ENCODE measurements at regions not wholly inside any gene's neighbourhood (a gene's known extent, or its start where the extent isn't known, plus 50 kb on each side); places are given as distances from the start of the nearest gene placed in this dataset.

GRCh38 chr5:82564963-82565362 lies 286.8 kb upstream of the RPS23 start:
- POLR2A ChIA-PET, result no interaction called here

GRCh38 chr5:82563745-82564144 lies 285.6 kb upstream of the RPS23 start:
- no peaks in the 10 kb centered on the region for H3K4me1 Mint-ChIP-seq
- CTCF ChIA-PET, result no interaction called here
- H3K27me3 Mint-ChIP-seq, result peaks cover 11% of the 10 kb centered on the region
- no peak overlapping the region for H3K27ac Mint-ChIP-seq
- H3K9me3 Mint-ChIP-seq, result no peaks in the 10 kb centered on the region
- DNase-seq, result no peak
- H3K4me3 Mint-ChIP-seq, result no peak overlapping the region
- H3K36me3 Mint-ChIP-seq (ENCODE audit: low read depth), result no peaks in the 10 kb centered on the region
- POLR2A ChIA-PET, result no interaction called here

More at GRCh38 chr5:82564963-82565362, 286.8 kb upstream of the RPS23 start:
- Mint-ChIP-seq H3K27ac (no peak overlapping the region), H3K9me3 (no peaks in the 10 kb centered on the region), H3K27me3 (peaks cover 11% of the 10 kb centered on the region), H3K36me3 (ENCODE audit: low read depth) (no peaks in the 10 kb centered on the region), H3K4me3 (no peak overlapping the region), H3K4me1 (no peaks in the 10 kb centered on the region)
- no peak for DNase-seq
- CTCF ChIA-PET, result no interaction called here

GRCh38 chr5:82562696-82563240 lies 284.6 kb upstream of the RPS23 start:
- Mint-ChIP-seq H3K4me1 (no peaks in the 10 kb centered on the region), H3K4me3 (no peak overlapping the region)
- POLR2A ChIA-PET, result no interaction called here

GRCh38 chr5:82561797-82562196 lies 283.6 kb upstream of the RPS23 start:
- Mint-ChIP-seq H3K36me3 (ENCODE audit: low read depth) (no peaks in the 10 kb centered on the region), H3K27me3 (peaks cover 12% of the 10 kb centered on the region), H3K4me1 (no peaks in the 10 kb centered on the region), H3K9me3 (no peaks in the 10 kb centered on the region), H3K4me3 (no peak overlapping the region), H3K27ac (no peak overlapping the region)
- CTCF ChIA-PET, result no interaction called here
- POLR2A ChIA-PET, result no interaction called here
- no peak for DNase-seq

More at GRCh38 chr5:82562696-82563240, 284.6 kb upstream of the RPS23 start:
- Mint-ChIP-seq H3K27me3 (peaks cover 12% of the 10 kb centered on the region), H3K36me3 (ENCODE audit: low read depth) (no peaks in the 10 kb centered on the region), H3K27ac (no peak overlapping the region), H3K9me3 (no peaks in the 10 kb centered on the region)
- CTCF ChIA-PET, result no interaction called here
- DNase-seq, result no peak

GRCh38 chr5:82560969-82561368 lies 282.8 kb upstream of the RPS23 start:
- Mint-ChIP-seq H3K4me1 (no peaks in the 10 kb centered on the region), H3K27me3 (peaks cover 5% of the 10 kb centered on the region), H3K4me3 (no peak overlapping the region), H3K27ac (no peak overlapping the region), H3K9me3 (no peaks in the 10 kb centered on the region), H3K36me3 (ENCODE audit: low read depth) (no peaks in the 10 kb centered on the region)
- ChIA-PET CTCF (no interaction called here), POLR2A (no interaction called here)
- DNase-seq, result no peak

- DNase-seq, result no peak
- H3K36me3 Mint-ChIP-seq (ENCODE audit: low read depth), result no peaks in the 10 kb centered on the region
- H3K4me3 Mint-ChIP-seq, result no peak overlapping the region
- H3K27ac Mint-ChIP-seq, result no peak overlapping the region
- ChIA-PET POLR2A (no interaction called here), CTCF (no interaction called here)
- no peaks in the 10 kb centered on the region for H3K9me3 Mint-ChIP-seq
- H3K4me1 Mint-ChIP-seq, result no peaks in the 10 kb centered on the region
- H3K27me3 Mint-ChIP-seq, result peaks cover 4% of the 10 kb centered on the region
These were observed 282.4 kb upstream of the RPS23 start for GRCh38 chr5:82560561-82560960.

DNA sequence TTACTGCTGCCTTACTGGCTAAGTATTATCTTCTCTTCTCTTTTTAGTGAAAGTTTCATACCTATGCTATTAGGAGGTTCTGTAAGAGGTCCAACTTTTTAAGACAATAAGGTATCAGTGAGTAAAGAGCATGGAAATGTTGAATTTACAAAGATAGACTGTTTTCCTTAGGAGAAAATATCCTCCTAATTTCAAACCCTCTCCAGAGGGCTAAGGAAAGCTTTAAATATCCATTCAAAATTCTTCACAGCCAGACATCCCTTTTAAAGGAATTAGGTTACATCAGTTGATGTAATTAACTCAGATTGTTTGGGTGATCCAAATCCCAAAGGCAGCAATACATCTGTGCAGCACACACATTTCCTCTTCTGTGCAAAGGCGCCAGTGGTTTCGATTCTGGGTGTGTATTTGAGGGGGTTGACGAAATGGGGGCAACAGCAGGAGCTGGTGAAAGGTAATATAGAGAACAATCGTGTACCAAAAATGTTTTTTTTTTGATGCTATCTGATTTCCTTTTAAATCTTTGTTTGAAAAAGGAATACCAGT lies 273.8 kb upstream of the RPS23 start:
- H3K36me3 Mint-ChIP-seq (ENCODE audit: low read depth), result no peaks in the 10 kb centered on the region
- no peak overlapping the region for H3K27ac Mint-ChIP-seq
- ChIA-PET POLR2A (no interaction called here), CTCF (no interaction called here)
- H3K4me1 Mint-ChIP-seq, result no peaks in the 10 kb centered on the region
- DNase-seq, result no peak
- peaks cover 5% of the 10 kb centered on the region for H3K27me3 Mint-ChIP-seq
- H3K4me3 Mint-ChIP-seq, result no peak overlapping the region
- H3K9me3 Mint-ChIP-seq, result no peaks in the 10 kb centered on the region

DNA sequence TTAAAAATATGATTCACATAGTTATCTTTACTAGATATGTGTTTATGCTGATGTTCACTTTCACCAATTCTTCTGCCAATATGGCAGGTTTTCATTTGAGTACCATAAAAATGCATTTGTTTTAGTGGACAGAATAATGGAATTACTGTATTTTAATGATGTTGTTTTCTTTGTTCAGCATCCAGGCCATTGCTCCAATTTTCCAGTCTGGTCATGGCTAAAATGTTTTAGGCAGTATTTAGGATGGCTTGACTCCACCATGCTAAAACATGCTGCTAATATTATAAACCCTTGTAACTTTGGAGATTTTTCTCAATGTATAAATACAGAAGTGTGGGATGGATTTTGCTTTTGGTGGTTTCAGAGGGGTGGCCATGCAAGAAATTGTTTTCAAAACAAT lies 273.0 kb upstream of the RPS23 start:
- CTCF ChIA-PET, result no interaction called here
- Mint-ChIP-seq H3K4me1 (no peaks in the 10 kb centered on the region), H3K4me3 (no peak overlapping the region), H3K9me3 (no peaks in the 10 kb centered on the region), H3K36me3 (ENCODE audit: low read depth) (no peaks in the 10 kb centered on the region), H3K27ac (no peak overlapping the region), H3K27me3 (peaks cover 8% of the 10 kb centered on the region)
- POLR2A ChIA-PET, result no interaction called here
- no peak for DNase-seq

GRCh38 chr5:82549263-82549662 lies 271.1 kb upstream of the RPS23 start:
- H3K27ac Mint-ChIP-seq, result no peak overlapping the region
- H3K4me3 Mint-ChIP-seq, result no peak overlapping the region
- CTCF ChIA-PET, result no interaction called here
- H3K9me3 Mint-ChIP-seq, result no peaks in the 10 kb centered on the region
- H3K4me1 Mint-ChIP-seq, result no peaks in the 10 kb centered on the region
- no peaks in the 10 kb centered on the region for H3K36me3 Mint-ChIP-seq (ENCODE audit: low read depth)
- DNase-seq, result no peak
- peaks cover 9% of the 10 kb centered on the region for H3K27me3 Mint-ChIP-seq
- POLR2A ChIA-PET, result no interaction called here

- CTCF ChIA-PET, result no interaction called here
- Mint-ChIP-seq H3K27me3 (peaks cover 4% of the 10 kb centered on the region), H3K4me3 (no peak overlapping the region), H3K27ac (no peak overlapping the region), H3K9me3 (no peaks in the 10 kb centered on the region), H3K36me3 (ENCODE audit: low read depth) (no peaks in the 10 kb centered on the region), H3K4me1 (no peaks in the 10 kb centered on the region)
- no peak for DNase-seq
- POLR2A ChIA-PET, result no interaction called here
These were observed 265.9 kb upstream of the RPS23 start for GRCh38 chr5:82544004-82544403.

DNA sequence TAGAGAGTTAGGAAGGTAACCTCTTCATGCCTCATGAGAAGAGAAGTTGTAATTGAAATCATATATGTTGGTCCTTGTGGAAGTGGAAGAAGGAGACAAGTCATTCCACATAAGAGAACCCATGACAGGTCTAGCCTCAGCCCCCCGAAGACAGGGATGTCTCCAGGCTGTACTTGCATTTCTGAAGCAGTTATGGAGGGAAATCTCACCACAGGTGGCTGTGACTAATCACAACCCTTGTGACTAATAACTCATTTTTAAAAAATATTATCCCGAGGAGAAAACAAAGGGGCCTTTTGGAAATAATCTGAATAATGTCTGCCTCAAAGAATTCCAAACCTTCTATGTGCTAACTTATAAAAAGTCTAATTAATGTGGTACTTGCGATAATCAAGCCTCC lies 262.1 kb upstream of the RPS23 start:
- Mint-ChIP-seq H3K4me1 (no peaks in the 10 kb centered on the region), H3K27ac (no peak overlapping the region), H3K4me3 (no peak overlapping the region), H3K36me3 (ENCODE audit: low read depth) (no peaks in the 10 kb centered on the region), H3K9me3 (peaks cover 3% of the 10 kb centered on the region), H3K27me3 (no peaks in the 10 kb centered on the region)
- DNase-seq, result no peak
- POLR2A ChIA-PET, result no interaction called here
- CTCF ChIA-PET, result no interaction called here

DNA sequence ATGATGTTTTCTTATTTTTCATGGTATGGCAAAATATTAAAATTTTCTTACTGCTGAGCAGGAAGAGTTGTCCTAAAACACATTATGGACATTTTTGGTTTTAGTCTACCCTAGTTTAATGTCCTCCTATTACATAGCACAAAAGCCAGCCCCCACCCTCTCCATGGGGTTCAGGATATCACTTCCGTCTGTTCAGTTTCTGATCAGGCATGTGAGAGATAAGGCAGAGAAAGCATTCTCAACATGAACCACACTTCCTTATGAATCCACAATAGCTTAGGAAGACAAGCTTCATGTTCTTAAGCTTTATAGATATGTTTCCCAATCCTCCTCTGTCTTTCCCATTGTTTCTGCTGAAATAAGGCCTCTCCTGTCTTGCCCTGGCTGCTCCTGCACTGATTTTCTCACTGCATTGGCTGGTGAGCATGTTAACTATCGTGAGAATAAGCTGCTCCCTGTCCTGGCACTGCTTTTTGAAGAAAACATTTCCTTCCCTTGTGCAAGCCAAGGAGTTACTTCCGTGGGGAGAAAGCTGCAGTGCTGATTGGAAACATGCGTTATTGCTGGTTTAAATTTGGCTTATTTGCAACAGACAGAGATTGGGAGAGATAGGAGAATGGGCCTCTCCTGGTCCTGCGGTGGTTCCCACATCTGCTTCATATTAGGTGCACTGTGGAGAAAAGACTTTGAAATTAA lies 260.3 kb upstream of the RPS23 start:
- H3K4me1 Mint-ChIP-seq, result no peaks in the 10 kb centered on the region
- no peaks in the 10 kb centered on the region for H3K27me3 Mint-ChIP-seq
- POLR2A ChIA-PET, result no interaction called here
- CTCF ChIA-PET, result no interaction called here
- no peak for DNase-seq
- no peak overlapping the region for H3K4me3 Mint-ChIP-seq
- H3K27ac Mint-ChIP-seq, result no peak overlapping the region
- peaks cover 3% of the 10 kb centered on the region for H3K9me3 Mint-ChIP-seq
- H3K36me3 Mint-ChIP-seq (ENCODE audit: low read depth), result no peaks in the 10 kb centered on the region

DNA sequence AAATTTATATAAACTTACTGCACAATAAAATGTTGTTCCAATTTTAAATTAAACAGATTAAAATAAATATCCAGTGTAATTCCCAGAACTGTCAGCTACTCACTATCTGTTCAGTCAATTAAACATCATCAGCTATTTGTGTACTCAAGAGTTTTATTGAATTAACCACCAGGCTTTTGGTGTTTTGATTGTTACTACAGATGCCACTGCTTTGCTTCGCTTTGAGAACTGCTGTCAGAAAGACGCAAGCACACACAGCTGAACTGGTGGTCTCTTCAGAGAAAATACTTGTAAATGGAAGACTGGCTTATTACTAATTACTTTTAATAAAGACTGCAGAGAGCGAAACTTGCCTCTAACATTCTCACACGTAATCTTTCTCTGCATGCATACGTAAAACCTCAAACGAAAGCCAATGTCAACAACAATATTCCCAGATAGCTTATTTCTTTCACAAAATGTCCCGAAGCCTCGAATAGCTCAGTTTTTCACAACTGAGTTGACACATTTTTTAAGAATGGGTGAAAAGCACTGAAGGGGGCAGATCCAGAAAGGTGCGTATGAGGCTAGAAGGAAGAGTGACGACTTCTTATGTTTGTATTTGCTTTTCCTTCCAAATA lies 259.6 kb upstream of the RPS23 start:
- H3K4me3 Mint-ChIP-seq, result no peak overlapping the region
- CTCF ChIA-PET, result no interaction called here
- H3K9me3 Mint-ChIP-seq, result peaks cover 3% of the 10 kb centered on the region
- POLR2A ChIA-PET, result no interaction called here
- H3K36me3 Mint-ChIP-seq (ENCODE audit: low read depth), result no peaks in the 10 kb centered on the region
- H3K27me3 Mint-ChIP-seq, result no peaks in the 10 kb centered on the region
- H3K27ac Mint-ChIP-seq, result no peak overlapping the region
- no peak for DNase-seq
- H3K4me1 Mint-ChIP-seq, result no peaks in the 10 kb centered on the region

DNA sequence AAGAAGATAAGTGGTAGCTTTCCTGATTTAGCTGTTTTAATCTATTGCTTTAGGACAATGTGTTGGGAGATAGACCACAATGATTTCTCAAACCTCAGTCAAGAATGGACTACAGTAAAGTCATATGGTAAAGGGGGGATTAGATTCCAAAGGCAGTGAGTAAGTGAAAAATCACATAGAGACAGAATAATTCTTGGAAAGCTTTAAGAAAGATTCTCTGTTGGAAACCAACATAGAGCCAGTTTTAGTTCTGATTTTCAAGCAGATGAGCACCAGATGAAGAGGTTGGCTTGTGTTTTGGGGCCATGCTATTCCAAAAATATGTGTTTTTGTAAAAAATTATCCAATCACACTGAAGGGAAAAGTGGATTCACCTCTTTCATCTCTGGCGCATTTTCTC lies 256.8 kb upstream of the RPS23 start:
- no peak overlapping the region for H3K4me3 Mint-ChIP-seq
- H3K27ac Mint-ChIP-seq, result no peak overlapping the region
- H3K4me1 Mint-ChIP-seq, result no peaks in the 10 kb centered on the region
- no peaks in the 10 kb centered on the region for H3K27me3 Mint-ChIP-seq
- no peak for DNase-seq
- H3K36me3 Mint-ChIP-seq (ENCODE audit: low read depth), result no peaks in the 10 kb centered on the region
- POLR2A ChIA-PET, result no interaction called here
- CTCF ChIA-PET, result no interaction called here
- peaks cover 12% of the 10 kb centered on the region for H3K9me3 Mint-ChIP-seq
